CD14-positive monocyte (primary cell): ENCODE measurements at regions not wholly inside any gene's neighbourhood (a gene's known extent, or its start where the extent isn't known, plus 50 kb on each side); places are given as distances from the start of the nearest gene placed in this dataset.

Experiments used
- DNase-seq, 3 donors: peaks; one replicate each; pipeline ENCODE4 v3.0.0-alpha.2; 2011 to 2022
- H2AFZ ChIP-seq: 2 replicates; pipeline ENCODE4 v1.6.0; 2012; ENCODE audit warnings: mild to moderate bottlenecking, low read depth, low read length, inconsistent platforms; ENCODE audit not compliant: insufficient read depth, poor library complexity, severe bottlenecking
- H3K27ac ChIP-seq, 2 donors: 1 replicate in 1 of 2; 2 replicates in 1 of 2; pipeline ENCODE4 v1.5.1; 2012 to 2013; ENCODE audit warnings: low read length in 2 of 2, control low read depth in 1 of 2, inconsistent platforms in 1 of 2, low read depth in 1 of 2, mild to moderate bottlenecking in 1 of 2
- H3K27me3 ChIP-seq, 2 donors: one replicate each; pipeline versions ENCODE4 v1.6.0 to v1.6.1; 2011 to 2013; ENCODE audit warnings: low read length in 2 of 2; ENCODE audit not compliant: control insufficient read depth in 2 of 2, insufficient read depth in 2 of 2
- H3K36me3 ChIP-seq, 2 donors: replicated peaks in 1 of 2; 1 replicate in 1 of 2; 2 replicates in 1 of 2; pipeline versions ENCODE4 v1.5.1 to v1.6.1; 2012 to 2013; ENCODE audit warnings: low read length in 2 of 2, control low read depth in 1 of 2, inconsistent platforms in 1 of 2, mild to moderate bottlenecking in 1 of 2; ENCODE audit not compliant: insufficient read depth in 2 of 2, control insufficient read depth in 1 of 2
- H3K4me1 ChIP-seq, 2 donors: 1 replicate in 1 of 2; 2 replicates in 1 of 2; pipeline versions ENCODE4 v1.5.1 to v1.6.1; 2012 to 2013; ENCODE audit warnings: low read length in 2 of 2, control low read depth in 1 of 2, inconsistent platforms in 1 of 2, mild to moderate bottlenecking in 1 of 2, moderate library complexity in 1 of 2; ENCODE audit not compliant: insufficient read depth in 2 of 2, control insufficient read depth in 1 of 2
- H3K4me2 ChIP-seq: replicated peaks from 2 replicates; pipeline ENCODE3; 2012; ENCODE audit warnings: low read length, moderate library complexity, mild to moderate bottlenecking; ENCODE audit not compliant: poor library complexity, severe bottlenecking; ENCODE audit errors: extremely low read depth
- H3K4me3 ChIP-seq, 3 experiments: fragments of 200-600 bp in 1 of 3; sonication (generic) in 1 of 3; replicated peaks in 1 of 3; 1 replicate in 2 of 3; 2 replicates in 1 of 3; pipeline ENCODE4 v1.5.1; 2011 to 2013; ENCODE audit warnings: low read length in 3 of 3, mild to moderate bottlenecking in 3 of 3, control low read depth in 2 of 3, low read depth in 2 of 3, inconsistent platforms in 1 of 3, moderate library complexity in 1 of 3
- H3K79me2 ChIP-seq: 2 replicates; pipeline ENCODE4 v1.6.0; 2012; ENCODE audit warnings: mild to moderate bottlenecking, control low read depth, inconsistent platforms, low read length, moderate library complexity; ENCODE audit not compliant: insufficient read depth
- H3K9ac ChIP-seq: 2 replicates; pipeline ENCODE4 v1.6.0; 2017; ENCODE audit warnings: low read length, mild to moderate bottlenecking; ENCODE audit not compliant: insufficient read depth, poor library complexity, severe bottlenecking
- H3K9me3 ChIP-seq, 2 donors: replicated peaks in 1 of 2; 1 replicate in 1 of 2; 2 replicates in 1 of 2; pipeline versions ENCODE4 v1.5.1 to v1.6.1; 2012 to 2013; ENCODE audit warnings: low read length in 2 of 2, control low read depth in 1 of 2; ENCODE audit not compliant: control insufficient read depth in 1 of 2, insufficient read depth in 1 of 2
- H4K20me1 ChIP-seq: 2 replicates; pipeline ENCODE4 v1.6.0; 2012; ENCODE audit warnings: mild to moderate bottlenecking, low read length, control low read depth, moderate library complexity; ENCODE audit not compliant: insufficient read depth
- H3K27ac Mint-ChIP-seq, 7 donors: one replicate each; pipeline ENCODE4 v1.8.0; 2020; ENCODE audit warnings: mild to moderate bottlenecking in 7 of 7, mixed read lengths in 7 of 7, moderate library complexity in 6 of 7, inconsistent platforms in 2 of 7
- H3K27me3 Mint-ChIP-seq, 3 donors: one replicate each; pipeline ENCODE4 v1.8.0; 2021 to 2022; ENCODE audit warnings: low read depth in 3 of 3, mild to moderate bottlenecking in 3 of 3, mixed read lengths in 3 of 3, moderate library complexity in 3 of 3, inconsistent platforms in 1 of 3
- H3K36me3 Mint-ChIP-seq, 2 donors: one replicate each; pipeline ENCODE4 v1.8.0; 2020; ENCODE audit warnings: mixed read lengths in 2 of 2, inconsistent platforms in 1 of 2, mild to moderate bottlenecking in 1 of 2
- H3K4me1 Mint-ChIP-seq: one replicate; pipeline ENCODE4 v1.8.0; 2020; ENCODE audit warnings: mild to moderate bottlenecking, mixed read lengths
- H3K4me3 Mint-ChIP-seq, 2 donors: one replicate each; pipeline ENCODE4 v1.8.0; 2020; ENCODE audit warnings: mild to moderate bottlenecking in 2 of 2, mixed read lengths in 2 of 2, moderate library complexity in 1 of 2
- H3K9me3 Mint-ChIP-seq, 7 donors: one replicate each; pipeline ENCODE4 v1.8.0; 2020 to 2022; ENCODE audit warnings: mixed read lengths in 7 of 7, mild to moderate bottlenecking in 6 of 7, moderate library complexity in 6 of 7, inconsistent platforms in 2 of 7
- CTCF ChIP-seq: fragments of 200-600 bp; IDR thresholded peaks from one replicate; pipeline ENCODE4 v1.8.0; 2022; ENCODE audit warnings: antibody characterized with exemption, mild to moderate bottlenecking
- WGBS: methylation state at CpG from one replicate; pipeline ENCODE4 v1.1.5; 2013; ENCODE audit warnings: missing lambda C conversion rate; ENCODE audit not compliant: insufficient coverage; 5-methylcytosine and 5-hydroxymethylcytosine counted together
- intact Hi-C, 2 donors: fragments of 100-400 bp; cut with micrococcal nuclease; formaldehyde crosslinking; loops; one replicate each; pipeline versions ENCODE4 v1.15.0 to v1.15.1; 2023

- Histone ChIP-seq H3K27ac (no peak overlapping the region), H3K27me3 (no peaks in the 10 kb centered on the region), H3K4me2 (no peak overlapping the region), H4K20me1 (no peaks in the 10 kb centered on the region), H3K4me3 (no peak overlapping the region), H3K9ac (no peak overlapping the region), H3K9me3 (no peaks in the 10 kb centered on the region), H2AFZ (no peak overlapping the region), H3K36me3 (no peaks in the 10 kb centered on the region), H3K4me1 (peaks cover 24% of the 10 kb centered on the region in 2 donors), H3K79me2 (no peaks in the 10 kb centered on the region)
- Mint-ChIP-seq H3K4me1 (peaks cover 28% of the 10 kb centered on the region), H3K9me3 (peaks cover 0 to 2% (median 0%) of the 10 kb centered on the region in 7 donors), H3K27me3 (peaks cover 0 to 3% (median 0%) of the 10 kb centered on the region in 3 donors), H3K36me3 (no peaks in the 10 kb centered on the region), H3K27ac (no peak overlapping the region), H3K4me3 (no peak overlapping the region)
- intact Hi-C loops, result no loop called here
- 69% methylated on average over 3 of the region's 8 CpGs for WGBS
- no peak for DNase-seq
- no peak for TF ChIP-seq CTCF
Observed at GRCh38 chr15:31241888-31242522, 84.6 kb upstream of the KLF13 start.

GRCh38 chr15:31243895-31244294, 82.7 kb upstream of the KLF13 start:
- Histone ChIP-seq H3K27me3 (no peaks in the 10 kb centered on the region), H3K4me1 (peaks cover 10% of the 10 kb centered on the region in 2 donors), H3K4me2 (no peak overlapping the region), H3K9me3 (no peaks in the 10 kb centered on the region), H3K27ac (no peak overlapping the region), H3K9ac (no peak overlapping the region), H3K36me3 (no peaks in the 10 kb centered on the region), H3K4me3 (no peak overlapping the region), H4K20me1 (no peaks in the 10 kb centered on the region), H2AFZ (no peak overlapping the region), H3K79me2 (no peaks in the 10 kb centered on the region)
- DNase-seq, result no peak
- Mint-ChIP-seq H3K27me3 (peaks cover 0 to 6% (median 3%) of the 10 kb centered on the region in 3 donors), H3K9me3 (peaks cover 0 to 2% (median 0%) of the 10 kb centered on the region in 7 donors), H3K4me3 (no peak overlapping the region), H3K36me3 (no peaks in the 10 kb centered on the region), H3K4me1 (peaks cover 14% of the 10 kb centered on the region), H3K27ac (no peak overlapping the region)
- no peak for TF ChIP-seq CTCF
- WGBS, result 100% methylated on average over 1 of the region's 3 CpGs
- intact Hi-C loops, result no loop called here
